Subcutaneous abdominal adipose tissue (tissue), 5 donors: ENCODE measurements at regions not wholly inside any gene's neighbourhood (a gene's known extent, or its start where the extent isn't known, plus 50 kb on each side); places are given as distances from the start of the nearest gene placed in this dataset.

ENCODE experiments used
- H3K27ac ChIP-seq: one replicate; pipeline ENCODE4 v1.7.0; 2013; ENCODE audit warnings: low read depth, mild to moderate bottlenecking, inconsistent platforms, low read length, moderate library complexity
- H3K27me3 ChIP-seq, 5 donors: one replicate each; pipeline ENCODE4 v1.7.0; 2013; ENCODE audit warnings: low read length in 5 of 5, inconsistent platforms in 1 of 5; ENCODE audit not compliant: control insufficient read depth in 5 of 5, insufficient read depth in 4 of 5
- H3K36me3 ChIP-seq, 5 donors: one replicate each; pipeline ENCODE4 v1.7.0; 2013; ENCODE audit warnings: low read length in 5 of 5; ENCODE audit not compliant: control insufficient read depth in 5 of 5, insufficient read depth in 5 of 5
- H3K4me1 ChIP-seq, 5 donors: one replicate each; pipeline ENCODE4 v1.7.0; 2013; ENCODE audit warnings: low read length in 5 of 5, mild to moderate bottlenecking in 3 of 5, moderate library complexity in 1 of 5; ENCODE audit not compliant: control insufficient read depth in 5 of 5, insufficient read depth in 5 of 5
- H3K4me3 ChIP-seq, 5 donors: one replicate each; pipeline ENCODE4 v1.7.0; 2013; ENCODE audit warnings: low read length in 5 of 5, low read depth in 1 of 5
- H3K9ac ChIP-seq, 5 donors: one replicate each; pipeline ENCODE4 v1.7.0; 2013; ENCODE audit warnings: low read length in 5 of 5, mild to moderate bottlenecking in 4 of 5, moderate library complexity in 3 of 5
- H3K9me3 ChIP-seq, 5 donors: one replicate each; pipeline ENCODE4 v1.7.0; 2013; ENCODE audit warnings: low read length in 5 of 5; ENCODE audit not compliant: control insufficient read depth in 5 of 5
- donor health status: healthy.
- donor health status: healthy.
- donor health status: healthy.
- donor health status: healthy.
- donor health status: healthy.

DNA sequence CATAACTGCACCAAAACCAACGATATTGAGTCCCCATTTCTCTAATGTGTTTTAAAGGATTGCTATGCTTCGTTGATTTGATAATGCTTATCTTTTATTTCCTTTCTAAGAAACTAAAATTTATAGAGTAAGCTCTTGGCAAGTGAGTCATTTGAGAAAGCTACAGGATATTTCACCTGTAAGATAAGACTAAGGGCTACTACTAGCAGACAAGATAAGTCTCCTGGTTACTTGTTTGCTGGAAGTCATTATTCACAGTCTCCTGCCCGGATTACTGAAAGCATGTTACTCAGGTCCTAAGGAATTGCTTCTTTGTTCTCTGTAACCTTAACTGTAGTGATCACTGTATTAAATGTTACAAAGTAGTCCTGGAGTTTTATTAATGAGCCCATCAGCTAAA is 315.9 kb upstream of the RASA1 start:
- no peaks in the 10 kb centered on the region for H3K27me3 ChIP-seq
- no peaks in the 10 kb centered on the region for H3K36me3 ChIP-seq
- no peak overlapping the region for H3K9ac ChIP-seq
- no peak overlapping the region for H3K4me3 ChIP-seq
- H3K4me1 ChIP-seq = no peaks in the 10 kb centered on the region
- H3K9me3 ChIP-seq = no peaks in the 10 kb centered on the region
- H3K27ac ChIP-seq = no peak overlapping the region

GRCh38 chr5:86964889-86965288 is 302.8 kb upstream of the RASA1 start:
- no peak overlapping the region for H3K9ac ChIP-seq
- no peak overlapping the region for H3K27ac ChIP-seq
- H3K4me1 ChIP-seq = peaks cover 0 to 5% (median 0%) of the 10 kb centered on the region in 5 donors
- no peaks in the 10 kb centered on the region for H3K36me3 ChIP-seq
- H3K9me3 ChIP-seq = no peaks in the 10 kb centered on the region
- no peaks in the 10 kb centered on the region for H3K27me3 ChIP-seq
- H3K4me3 ChIP-seq = no peak overlapping the region

DNA sequence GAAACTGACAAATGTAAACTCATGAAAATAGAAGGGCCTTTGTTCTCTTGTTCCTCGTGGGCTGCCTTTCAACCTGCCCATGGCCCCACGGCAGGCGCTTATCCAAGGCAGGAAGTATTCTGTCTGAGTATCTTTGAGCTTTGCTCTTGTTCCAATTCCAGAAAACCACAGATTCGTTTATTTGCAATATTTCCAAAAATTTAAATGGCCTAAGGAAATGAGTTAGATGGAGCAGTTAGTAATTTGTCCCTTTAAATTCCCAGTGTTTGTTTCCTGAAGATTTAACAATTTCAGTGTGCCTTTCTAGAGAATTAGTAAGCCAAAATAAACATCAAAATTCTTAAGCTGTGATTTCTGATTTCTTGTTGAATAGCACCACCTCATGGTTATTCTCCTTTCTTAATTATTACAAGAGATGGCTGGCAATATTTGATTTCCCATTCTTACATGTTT is 299.4 kb upstream of the RASA1 start:
- no peak overlapping the region for H3K4me3 ChIP-seq
- H3K36me3 ChIP-seq = no peaks in the 10 kb centered on the region
- H3K4me1 ChIP-seq = peaks cover 0 to 7% (median 0%) of the 10 kb centered on the region in 5 donors
- no peak overlapping the region for H3K27ac ChIP-seq
- H3K27me3 ChIP-seq = no peaks in the 10 kb centered on the region
- H3K9ac ChIP-seq = peak overlapping the region in 1 of 5 donors; percentile 23
- H3K9me3 ChIP-seq = no peaks in the 10 kb centered on the region

DNA sequence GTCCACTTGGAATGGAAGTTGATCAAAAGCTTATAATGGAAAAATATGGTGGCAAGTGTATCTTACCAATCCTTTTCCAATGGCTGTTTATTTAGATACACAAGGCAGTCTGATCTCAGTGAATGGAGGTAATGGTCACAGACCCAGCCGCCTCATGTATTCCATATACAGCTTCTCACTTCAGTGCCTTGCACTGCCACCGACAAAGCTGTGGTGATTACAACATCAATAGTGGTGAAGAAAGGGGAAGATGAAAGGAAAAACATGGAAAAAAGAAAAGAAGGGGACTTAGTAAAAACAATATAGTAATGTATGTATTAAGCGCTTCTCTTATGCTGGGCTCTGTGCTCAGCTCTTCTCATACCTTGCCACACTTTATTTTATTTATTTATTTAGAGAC is 297.3 kb upstream of the RASA1 start:
- Histone ChIP-seq H3K4me3 (no peak overlapping the region), H3K36me3 (no peaks in the 10 kb centered on the region), H3K9ac (no peak overlapping the region), H3K9me3 (no peaks in the 10 kb centered on the region), H3K27ac (no peak overlapping the region), H3K4me1 (peaks cover 0 to 7% (median 0%) of the 10 kb centered on the region in 5 donors), H3K27me3 (no peaks in the 10 kb centered on the region)

GRCh38 chr5:86971034-86971571 is 296.6 kb upstream of the RASA1 start:
- H3K36me3 ChIP-seq = no peaks in the 10 kb centered on the region
- H3K4me1 ChIP-seq = peaks cover 0 to 7% (median 0%) of the 10 kb centered on the region in 5 donors
- H3K9ac ChIP-seq = peak overlapping the region in 1 of 5 donors; percentile 12
- H3K9me3 ChIP-seq = no peaks in the 10 kb centered on the region
- no peak overlapping the region for H3K4me3 ChIP-seq
- no peaks in the 10 kb centered on the region for H3K27me3 ChIP-seq
- H3K27ac ChIP-seq = no peak overlapping the region

GRCh38 chr5:86974955-86975354 is 292.7 kb upstream of the RASA1 start:
- Histone ChIP-seq H3K27ac (no peak overlapping the region), H3K9me3 (no peaks in the 10 kb centered on the region), H3K4me1 (peaks cover 0 to 2% (median 0%) of the 10 kb centered on the region in 5 donors), H3K4me3 (no peak overlapping the region), H3K9ac (no peak overlapping the region), H3K27me3 (no peaks in the 10 kb centered on the region), H3K36me3 (no peaks in the 10 kb centered on the region)

- no peak overlapping the region for H3K9ac ChIP-seq
- H3K27me3 ChIP-seq = no peaks in the 10 kb centered on the region
- H3K4me1 ChIP-seq = no peaks in the 10 kb centered on the region
- H3K36me3 ChIP-seq = no peaks in the 10 kb centered on the region
- H3K4me3 ChIP-seq = no peak overlapping the region
- no peak overlapping the region for H3K27ac ChIP-seq
- no peaks in the 10 kb centered on the region for H3K9me3 ChIP-seq
Observed at GRCh38 chr5:86977190-86977589, 290.5 kb upstream of the RASA1 start.

GRCh38 chr5:86977808-86978207 is 289.9 kb upstream of the RASA1 start:
- Histone ChIP-seq H3K36me3 (no peaks in the 10 kb centered on the region), H3K4me3 (no peak overlapping the region), H3K27me3 (no peaks in the 10 kb centered on the region), H3K9ac (no peak overlapping the region), H3K4me1 (no peaks in the 10 kb centered on the region), H3K27ac (no peak overlapping the region), H3K9me3 (no peaks in the 10 kb centered on the region)

DNA sequence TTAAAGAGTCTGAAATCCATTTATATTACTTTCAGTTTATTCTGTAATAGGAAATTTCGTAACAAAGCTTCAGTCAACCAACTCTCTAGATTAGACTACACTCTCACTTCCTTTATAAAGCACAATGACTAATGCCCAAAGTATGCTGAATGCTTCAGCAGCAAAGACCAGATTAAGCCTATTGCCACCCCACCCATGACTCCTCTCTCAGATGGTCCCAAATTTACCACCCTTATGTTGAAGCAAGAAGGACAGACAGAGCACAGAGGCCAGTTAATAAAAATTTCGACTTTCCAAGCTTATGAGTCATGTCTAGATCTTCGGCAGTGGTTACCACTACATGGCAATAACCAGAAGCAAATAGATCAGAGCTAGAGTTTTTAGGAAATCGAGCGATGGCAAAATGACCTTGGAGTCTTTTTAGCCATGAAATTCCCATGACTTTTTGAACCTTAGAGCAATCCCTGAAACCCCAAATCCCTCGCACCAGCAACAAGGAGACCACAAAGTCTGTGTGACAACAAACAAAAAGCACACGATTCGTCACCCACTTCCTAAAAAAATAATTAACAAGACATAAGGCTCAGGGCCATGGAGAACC is 287.8 kb upstream of the RASA1 start:
- no peaks in the 10 kb centered on the region for H3K27me3 ChIP-seq
- H3K36me3 ChIP-seq = no peaks in the 10 kb centered on the region
- no peak overlapping the region for H3K9ac ChIP-seq
- no peaks in the 10 kb centered on the region for H3K4me1 ChIP-seq
- no peak overlapping the region for H3K4me3 ChIP-seq
- H3K9me3 ChIP-seq = no peaks in the 10 kb centered on the region
- H3K27ac ChIP-seq = no peak overlapping the region

GRCh38 chr5:86981898-86982297 is 285.8 kb upstream of the RASA1 start:
- Histone ChIP-seq H3K4me3 (no peak overlapping the region), H3K27ac (no peak overlapping the region), H3K4me1 (no peaks in the 10 kb centered on the region), H3K27me3 (no peaks in the 10 kb centered on the region), H3K36me3 (no peaks in the 10 kb centered on the region), H3K9ac (no peak overlapping the region), H3K9me3 (no peaks in the 10 kb centered on the region)
